IPS DF 4.7 (cell line): ENCODE measurements at regions not wholly inside any gene's neighbourhood (a gene's known extent, or its start where the extent isn't known, plus 50 kb on each side); places are given as distances from the start of the nearest gene placed in this dataset.
A peak's percentile ranks its signal among the peaks of the same experiment; 100 is the strongest.

ENCODE experiments used
- DNase-seq: peaks from one replicate; pipeline ENCODE4 v3.0.0-alpha.2; 2013; ENCODE audit warnings: low spot score; ENCODE audit errors: extremely low read depth

DNA sequence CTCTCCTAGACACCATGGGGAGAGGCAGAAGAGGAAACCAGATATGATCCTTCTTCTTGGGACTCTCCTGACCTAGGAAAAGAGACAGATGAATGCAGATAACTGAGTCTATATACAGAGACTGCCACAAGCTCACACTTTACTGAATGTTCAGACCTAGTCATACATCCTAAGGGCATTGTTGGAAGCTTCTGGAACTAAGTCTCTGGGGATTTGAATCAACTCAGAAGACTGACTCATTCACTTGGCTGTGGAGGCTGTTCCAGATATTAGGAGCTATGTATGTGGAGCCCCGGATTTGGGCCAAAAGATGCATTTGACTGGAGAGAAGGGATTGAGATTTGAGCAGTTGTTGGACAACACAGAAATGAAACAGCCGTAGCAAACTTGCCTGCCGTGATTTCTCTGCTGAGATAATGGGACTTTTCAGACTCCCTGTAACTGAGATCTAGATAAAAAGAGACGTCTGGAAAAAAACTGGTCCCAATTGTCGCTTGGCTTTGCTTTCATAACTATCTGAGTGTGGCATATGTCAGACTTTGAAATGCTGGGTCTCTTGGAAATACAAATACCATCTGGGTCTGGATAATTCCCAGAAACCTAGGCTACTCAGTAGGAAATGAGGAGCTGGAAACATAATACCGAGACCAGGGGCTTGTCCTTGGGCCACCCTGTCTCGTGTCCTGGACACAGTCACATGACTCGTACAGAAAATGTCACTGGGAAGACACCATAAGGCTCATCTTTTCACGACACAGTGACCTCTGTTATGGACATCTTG lies 396.8 kb downstream of the NUAK1 start:
- no peak for DNase-seq

DNA sequence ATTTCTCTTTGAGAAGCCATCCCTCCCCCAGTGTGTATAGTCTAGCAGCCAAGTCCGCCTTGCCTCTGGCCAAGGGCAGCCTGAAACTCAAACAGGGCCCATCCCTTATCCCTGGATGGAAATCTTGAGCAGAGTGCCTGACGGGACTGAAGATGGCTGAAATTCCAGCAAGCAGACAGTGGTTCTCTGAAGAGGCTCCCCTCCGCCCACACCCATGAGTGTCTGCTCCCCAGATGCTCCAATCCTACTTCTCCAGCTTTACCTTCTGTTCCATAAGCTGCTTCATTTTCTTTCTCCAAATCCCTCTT lies 396.2 kb downstream of the NUAK1 start:
- no peak for DNase-seq

DNA sequence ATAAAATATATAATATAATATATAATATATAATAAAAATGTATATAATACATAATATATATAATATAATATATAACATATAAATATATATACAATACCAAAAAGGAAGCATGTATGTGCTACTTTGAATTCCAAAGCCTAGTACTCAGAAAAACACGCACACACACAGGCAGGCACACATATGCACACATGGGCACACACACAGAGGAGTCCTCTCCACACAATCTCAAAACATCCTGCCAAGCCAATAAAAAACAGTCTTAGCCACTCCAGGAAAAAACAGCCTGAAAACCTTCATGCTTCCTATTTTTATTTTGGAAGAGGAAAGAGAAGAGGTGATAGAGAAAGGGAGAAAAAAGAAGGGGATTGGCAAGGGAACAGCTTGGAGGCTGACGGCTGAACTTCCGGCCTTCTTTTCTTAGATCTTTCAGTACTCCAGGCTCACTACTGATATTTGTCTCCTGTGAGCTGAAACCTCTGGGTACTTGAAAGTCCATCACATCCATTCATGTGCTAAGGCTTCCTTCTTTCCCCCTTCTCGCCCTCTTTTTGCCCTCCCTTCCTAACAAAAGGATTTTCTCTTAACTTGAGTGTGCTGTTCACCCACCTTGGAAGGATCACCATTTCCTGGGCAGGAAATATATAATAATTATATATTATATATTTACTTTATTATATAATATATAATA lies 394.2 kb downstream of the NUAK1 start:
- DNase-seq = peak; percentile 36

DNA sequence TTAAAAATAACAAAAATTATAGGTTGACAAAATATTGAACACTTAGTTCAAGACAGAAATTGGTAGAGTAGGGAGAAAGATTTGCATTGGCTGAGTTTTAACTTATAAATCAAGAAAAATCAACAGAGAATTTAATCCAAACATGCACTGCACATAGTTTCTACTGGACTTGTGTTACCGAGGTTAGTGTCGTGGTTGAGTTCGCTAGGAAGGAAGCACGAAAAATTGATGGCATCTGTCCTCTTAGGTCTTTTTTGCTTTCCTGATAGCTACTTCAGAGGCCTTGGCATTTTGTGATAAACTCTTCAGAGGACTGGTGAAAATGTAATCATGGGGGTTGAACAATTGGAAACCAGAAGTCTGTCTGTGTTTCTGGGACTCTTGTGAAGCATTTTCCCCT lies 392.9 kb downstream of the NUAK1 start:
- no peak for DNase-seq

DNA sequence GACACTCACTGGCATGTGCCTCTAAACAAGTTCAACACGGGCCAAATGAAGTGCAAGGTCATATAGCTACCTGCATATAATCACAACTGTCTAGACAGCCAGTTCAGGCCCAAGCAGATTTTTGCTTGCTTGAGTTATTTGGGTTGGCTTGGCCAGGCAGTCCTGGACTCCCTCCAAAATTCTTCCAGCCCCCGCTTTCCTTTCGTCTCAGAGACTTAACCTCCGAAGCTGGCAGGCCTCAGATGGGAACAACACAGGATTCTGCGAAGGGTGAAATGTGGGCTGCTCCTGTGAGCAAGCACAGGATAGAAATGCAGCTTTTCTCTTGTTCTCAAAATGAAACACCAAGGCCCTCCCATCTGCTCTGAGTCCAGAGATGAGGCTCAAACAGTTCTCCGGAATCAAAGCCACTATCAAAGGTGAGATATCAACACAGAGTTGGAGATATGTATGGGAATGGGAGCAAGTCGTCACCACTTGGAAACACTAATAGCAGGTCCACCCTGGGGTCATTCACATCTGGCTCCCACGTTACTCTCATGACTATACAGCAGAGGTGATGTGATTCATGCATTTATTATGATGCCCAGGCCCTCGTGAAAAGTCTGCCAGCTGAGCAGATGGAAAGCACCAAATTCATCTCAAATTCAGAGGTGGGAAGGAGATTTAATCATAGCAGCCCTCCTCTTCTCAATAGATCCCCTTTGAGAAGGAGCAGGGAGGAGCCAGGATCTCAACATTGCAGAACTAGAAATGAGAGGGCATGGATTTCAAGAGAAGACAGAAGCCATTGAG lies 389.8 kb downstream of the NUAK1 start:
- DNase-seq = no peak

DNA sequence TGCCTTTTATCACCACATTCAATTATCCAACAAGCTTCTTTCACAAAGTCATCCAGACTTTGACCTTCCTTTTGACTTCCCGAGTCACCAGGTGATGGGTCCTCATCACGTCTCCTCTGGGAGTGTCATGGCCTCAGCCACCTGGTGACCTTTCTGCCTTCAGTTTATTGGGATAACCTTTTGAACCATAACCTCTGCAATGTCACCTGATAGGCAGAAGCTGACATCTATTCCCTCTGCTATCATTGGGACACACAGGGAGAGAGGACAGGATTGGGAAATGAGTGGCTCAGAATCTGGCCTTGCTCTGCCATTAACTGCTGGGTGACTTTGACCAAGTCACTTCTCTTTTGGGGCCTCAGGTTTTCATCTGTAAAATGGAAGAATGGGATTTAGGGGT lies 388.7 kb downstream of the NUAK1 start:
- DNase-seq = no peak

DNA sequence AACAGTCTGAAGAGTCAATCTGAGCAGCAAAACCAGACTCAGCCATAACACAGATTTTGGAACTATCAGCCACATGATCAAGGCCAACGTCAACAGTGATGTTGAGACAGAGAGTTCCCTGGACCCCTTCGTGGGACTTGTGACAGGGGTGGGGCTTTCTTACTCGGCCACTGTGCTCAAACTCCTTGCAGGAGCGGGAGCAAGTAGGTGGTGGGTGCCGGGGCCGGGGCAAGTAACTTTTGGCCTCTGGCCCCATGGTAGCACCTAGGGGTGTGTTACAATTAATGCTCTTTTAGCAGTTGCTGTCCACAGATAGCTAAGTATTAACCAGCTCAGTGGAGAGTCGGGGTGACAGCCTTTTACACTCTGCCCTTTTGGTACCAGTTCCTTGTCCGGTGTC lies 384.4 kb downstream of the NUAK1 start:
- DNase-seq = no peak

DNA sequence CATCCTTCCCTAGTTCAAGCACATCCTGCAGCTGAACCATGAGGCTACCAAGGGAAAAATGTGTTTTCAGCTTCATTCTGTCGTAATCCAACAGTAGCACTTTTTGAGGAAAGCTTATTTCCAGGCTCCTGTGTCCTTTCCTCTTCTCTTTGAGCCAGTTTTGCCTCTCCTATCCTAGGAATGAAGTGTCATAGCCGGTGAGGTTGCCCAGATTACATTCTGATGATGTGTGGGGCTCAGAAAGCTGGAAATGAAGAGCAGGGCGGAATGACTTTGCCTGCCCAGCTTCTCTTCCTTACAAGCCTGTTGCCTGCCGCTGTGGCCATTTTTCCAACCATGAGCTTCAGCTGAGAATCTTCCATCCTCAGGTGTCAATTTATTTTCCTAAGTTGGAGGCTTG lies 381.8 kb downstream of the NUAK1 start:
- DNase-seq = no peak

DNA sequence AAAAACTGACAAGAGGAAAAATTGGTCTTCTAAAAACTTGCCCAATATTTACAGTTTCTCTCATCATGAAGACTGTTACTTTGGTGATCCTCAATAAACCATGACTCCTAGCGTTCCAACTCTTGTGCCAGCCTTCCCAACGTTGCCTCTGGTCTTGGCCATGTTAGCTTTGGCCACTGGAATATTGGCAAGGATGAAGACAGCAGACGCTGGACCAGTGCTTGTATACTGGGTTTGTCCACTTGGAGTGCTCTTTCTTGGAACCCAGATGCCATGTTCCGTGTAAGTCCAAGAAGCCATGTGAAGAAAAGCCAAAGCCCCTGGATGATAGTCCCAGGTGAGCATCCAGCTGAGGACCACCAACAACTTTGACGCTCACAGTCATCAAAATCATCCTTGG lies 379.6 kb downstream of the NUAK1 start:
- no peak for DNase-seq

DNA sequence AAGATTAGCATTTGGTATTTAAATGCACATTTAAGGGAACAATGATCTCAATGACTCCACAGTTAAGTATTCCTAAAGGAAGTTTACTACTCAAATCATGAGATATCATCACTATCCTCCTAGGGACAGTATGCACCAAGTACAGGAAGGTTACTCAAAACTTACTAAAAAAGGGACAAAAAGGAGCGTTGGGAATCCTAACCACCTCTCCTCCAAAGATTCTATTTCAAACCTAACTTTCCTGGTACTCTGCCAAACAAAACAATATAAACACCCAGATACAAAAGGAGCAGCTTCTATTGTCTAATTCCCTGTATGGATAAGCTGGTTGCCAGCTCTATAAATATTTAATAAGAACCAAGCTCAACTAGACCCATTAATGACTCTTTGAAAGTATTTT lies 377.7 kb downstream of the NUAK1 start:
- DNase-seq = no peak

DNA sequence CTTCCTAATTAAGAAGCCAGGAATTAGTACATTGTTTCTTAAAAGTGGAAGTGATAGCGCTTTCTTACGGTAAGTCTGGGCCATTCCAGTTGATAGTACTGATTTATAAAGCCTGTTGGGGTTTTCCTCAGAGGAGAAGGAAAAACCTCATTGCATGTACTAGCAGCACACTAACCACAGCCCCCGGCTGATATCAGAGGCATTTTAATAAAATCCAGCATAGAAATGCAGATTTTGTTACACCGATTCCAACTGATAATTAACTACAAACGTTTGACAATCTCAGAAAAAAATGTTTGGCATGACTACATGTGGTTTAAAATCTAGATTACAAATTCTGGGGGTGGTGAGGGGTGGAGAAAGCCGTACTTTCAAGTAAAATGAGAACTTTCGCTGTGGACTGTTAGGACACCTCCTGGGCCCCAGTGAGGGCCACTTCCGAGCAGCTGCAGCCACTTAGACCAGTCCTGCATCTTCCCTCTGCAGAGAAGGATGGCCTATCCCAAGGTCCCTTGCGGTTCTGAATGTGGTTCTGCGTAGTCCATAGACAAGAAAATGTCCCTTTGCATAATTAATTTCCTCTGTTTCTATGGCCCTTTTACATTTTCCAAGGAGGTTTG lies 374.4 kb downstream of the NUAK1 start:
- no peak for DNase-seq

DNA sequence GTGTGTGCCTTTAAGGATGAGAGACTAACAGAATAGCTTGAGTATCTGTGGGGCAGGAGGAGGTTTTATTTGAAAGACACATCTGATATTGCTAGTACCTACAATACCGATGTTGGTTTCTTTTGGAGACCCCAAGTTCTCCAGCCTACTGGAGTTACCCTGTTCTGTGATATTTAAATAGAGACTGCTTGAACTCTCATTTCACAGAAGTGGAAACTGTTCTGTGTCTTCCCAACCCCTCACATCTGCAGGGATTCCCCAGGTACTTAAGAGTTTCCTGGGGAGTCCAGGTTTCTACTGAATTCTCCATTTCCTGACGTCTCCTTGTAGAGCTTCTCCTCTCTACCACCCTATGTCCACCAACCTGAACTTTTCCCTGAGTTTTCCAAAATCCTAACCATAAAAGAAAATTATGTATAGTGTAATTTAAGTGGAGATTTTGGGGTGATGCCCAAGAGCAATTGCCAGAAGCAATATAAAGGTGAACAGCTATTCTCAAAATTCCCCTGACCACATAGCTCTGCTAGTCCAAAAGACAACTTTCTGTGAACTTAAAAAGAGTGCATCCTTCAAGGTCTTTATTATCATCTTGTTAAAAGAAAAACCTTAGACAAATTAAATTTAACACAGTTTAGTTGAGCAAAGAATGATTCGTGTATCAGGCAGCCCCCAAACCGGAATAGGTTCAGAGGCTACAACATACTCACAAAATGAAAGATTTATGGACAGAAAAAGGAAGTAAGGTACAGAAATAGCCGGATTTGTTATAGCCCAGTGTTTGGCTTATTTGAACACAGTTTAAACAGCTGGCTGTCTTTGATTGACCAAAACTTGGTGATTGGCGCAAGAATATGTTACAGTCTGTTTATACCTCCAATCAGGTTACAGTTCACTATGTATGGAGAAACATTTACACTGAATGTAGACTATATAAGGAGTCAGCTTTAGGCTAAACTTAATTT lies 373.4 kb downstream of the NUAK1 start:
- DNase-seq = no peak

DNA sequence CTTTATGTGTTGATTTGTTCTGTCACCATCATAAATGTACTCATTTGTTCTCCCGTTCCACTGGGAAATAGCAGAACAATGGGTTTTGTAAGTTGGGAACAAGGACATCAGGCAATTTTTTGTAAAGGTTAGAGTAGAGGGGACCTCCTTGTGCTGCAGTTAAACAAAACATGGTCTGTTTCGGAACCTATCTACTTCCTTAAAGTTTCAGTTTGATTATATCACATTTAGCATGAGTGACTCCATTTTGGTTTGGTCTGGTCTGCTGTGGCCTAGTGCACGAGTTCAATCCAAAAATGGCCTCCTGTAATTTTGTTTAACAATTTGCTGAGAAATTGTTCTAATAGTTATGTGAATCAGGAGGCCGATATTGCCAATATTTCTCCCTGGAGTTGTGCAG lies 372.7 kb downstream of the NUAK1 start:
- DNase-seq = no peak

DNA sequence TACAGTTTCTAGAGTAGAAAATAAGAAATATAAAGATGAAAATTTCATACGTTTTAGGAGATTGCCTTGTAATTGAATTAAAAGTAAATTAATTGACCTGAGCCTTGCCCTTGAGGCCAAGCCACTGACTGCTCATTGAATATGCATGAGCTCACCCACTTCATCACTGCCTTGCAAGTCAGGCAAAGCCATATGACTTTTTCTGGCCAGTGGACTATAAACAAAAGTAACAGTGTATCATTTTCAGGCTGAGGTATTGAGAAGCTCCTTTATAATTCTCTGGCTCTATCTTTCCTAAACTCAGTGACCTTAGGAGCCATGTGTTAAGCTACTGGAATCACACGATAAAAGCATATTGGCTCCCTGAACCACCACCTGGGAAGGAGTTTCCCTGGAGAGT lies 369.3 kb downstream of the NUAK1 start:
- no peak for DNase-seq

DNA sequence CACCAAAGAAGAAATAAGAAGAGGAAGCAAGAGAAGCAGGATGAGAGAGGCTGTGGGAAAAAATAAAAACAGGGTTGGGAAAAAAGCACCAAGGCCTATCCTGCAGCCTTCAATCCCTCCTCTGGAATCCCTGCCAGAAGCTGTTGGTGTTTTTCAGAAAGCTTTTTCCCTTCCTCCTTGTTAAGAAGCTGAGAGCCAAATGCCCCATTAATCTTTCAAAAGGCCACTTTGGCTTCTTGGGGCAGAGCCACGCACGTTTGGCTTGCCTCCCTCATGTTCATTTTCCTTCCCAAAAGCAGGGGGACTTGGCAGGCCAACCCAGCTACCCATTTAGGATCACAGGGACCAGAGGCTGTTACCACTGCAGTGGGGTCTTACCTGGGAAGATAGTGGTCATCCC lies 365.3 kb downstream of the NUAK1 start:
- DNase-seq = no peak

DNA sequence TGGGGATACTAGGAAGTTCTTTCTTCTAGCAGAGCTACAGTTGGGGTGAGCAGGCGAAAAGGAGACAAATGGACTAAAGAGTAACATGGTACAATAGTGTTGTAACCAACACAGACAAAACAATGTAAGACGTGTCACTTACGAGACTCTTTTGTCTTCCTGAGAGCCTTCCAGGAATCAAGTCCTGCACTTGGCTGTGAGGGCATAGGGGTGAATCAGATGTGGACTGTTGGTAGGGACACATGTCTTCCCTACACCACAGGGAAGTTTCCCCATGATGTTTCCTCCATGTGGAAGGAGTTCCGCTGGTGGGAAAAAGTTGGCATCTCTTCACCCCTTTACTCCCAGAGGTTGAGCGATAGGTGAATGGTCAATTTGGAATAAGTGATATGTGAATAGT lies 364.7 kb downstream of the NUAK1 start:
- no peak for DNase-seq

DNA sequence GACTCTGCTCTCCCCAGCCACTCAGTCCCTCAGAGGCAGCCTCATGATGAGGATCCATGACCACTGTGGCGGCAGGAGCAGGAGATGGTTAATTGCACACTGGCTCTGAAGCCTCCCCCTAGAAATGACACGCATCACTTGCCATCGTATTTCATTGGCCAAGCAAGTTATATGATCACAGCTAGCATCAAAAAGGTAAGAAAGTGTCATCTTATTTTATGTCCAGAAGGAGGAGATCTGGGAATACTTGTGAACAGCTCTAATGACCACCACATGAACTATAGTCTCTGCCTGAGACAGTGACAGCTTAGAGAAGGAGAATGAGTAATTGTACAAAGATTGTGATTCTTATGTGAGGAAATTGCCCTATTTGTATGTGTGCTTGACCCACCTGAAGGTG lies 363.4 kb downstream of the NUAK1 start:
- DNase-seq = no peak

DNA sequence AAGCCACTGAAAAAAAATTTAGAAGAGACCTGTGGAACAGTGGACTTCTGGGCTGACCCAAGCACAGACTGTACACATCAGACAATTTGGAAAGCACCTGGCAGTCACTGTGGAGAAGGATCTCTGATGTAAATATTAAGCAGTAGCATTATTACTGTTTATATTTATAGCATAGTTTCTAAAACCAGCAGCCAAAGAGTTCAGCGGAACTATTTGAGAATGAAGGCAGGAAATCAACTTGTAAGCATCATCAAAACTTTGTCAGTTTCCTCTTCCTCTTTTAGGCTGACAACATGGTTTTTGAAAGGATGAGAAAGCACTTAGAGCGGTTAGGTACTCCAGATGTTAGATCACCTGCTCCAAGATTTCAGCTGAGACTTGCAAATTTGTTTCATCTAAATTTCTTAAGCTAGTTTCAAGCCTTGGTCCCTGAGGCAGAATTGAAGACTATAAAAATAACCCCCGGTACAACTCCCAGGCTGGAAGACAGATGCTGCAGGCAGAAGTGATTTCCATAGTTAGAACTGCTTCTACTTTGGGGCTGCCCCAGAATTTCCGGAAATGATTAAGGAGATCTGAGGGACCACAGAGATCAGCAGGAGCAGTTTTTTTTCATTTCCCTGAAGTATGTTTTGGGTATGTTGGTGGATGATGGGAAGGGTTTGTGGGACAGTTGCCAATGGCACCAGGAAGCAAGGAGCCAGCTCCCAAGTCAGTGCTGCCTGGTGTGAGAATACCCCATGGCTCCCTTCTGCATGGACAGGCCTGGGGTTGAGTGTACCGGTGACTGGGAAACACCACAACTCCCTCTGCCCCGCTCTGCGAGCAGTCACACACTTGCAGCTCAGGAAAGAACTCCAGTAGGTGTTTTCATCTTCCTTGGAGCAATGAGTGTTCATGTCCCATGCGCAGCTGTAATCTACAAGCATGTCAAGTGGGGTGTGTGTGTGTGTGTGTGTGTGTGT lies 354.5 kb downstream of the NUAK1 start:
- DNase-seq = no peak

DNA sequence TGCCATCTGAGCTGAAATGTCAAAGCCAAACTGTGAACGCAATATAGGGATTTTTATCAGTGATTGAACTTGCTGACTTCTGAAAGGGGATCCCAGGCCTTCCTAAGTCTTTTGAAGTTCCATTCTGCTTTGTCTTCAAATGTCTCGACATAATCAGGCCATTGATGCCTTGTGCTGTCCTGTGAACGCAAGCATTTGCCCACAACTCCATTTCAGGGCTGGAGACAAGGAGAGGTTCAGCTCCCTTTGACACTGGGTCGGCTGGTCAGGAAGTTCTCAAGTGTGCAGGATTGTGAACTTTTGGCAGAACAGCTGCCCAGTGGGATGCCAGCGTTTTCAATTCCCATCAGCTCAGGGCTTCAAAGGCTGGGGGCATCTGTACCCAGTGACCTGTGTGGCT lies 345.3 kb downstream of the NUAK1 start:
- no peak for DNase-seq
